A549 (cell line): ENCODE measurements at regions not wholly inside any gene's neighbourhood (a gene's known extent, or its start where the extent isn't known, plus 50 kb on each side); places are given as distances from the start of the nearest gene placed in this dataset.

Experiments used
- TP53 ChIP-seq: fragments of 250-450 bp; sonication (Bioruptor Pico); IDR thresholded peaks from 2 replicates; pipeline ENCODE4 v1.5.0; 2021; ENCODE audit warnings: mild to moderate bottlenecking, moderate library complexity
- TF ChIP-seq, protein P1 (sequence below): fragments of 450-650 bp; IDR thresholded peaks from 2 replicates; pipeline ENCODE4 v1.6.1; 2014; ENCODE audit warnings: antibody characterized with exemption
- TF ChIP-seq, protein P2 (sequence below): fragments of >200 bp; sonication (Bioruptor Twin); formaldehyde crosslinking; IDR thresholded peaks from 3 replicates; pipeline ENCODE4 v1.5.1; 2016
- TF ChIP-seq, protein P3 (sequence below): fragments of 150-350 bp; IDR thresholded peaks from 2 replicates; pipeline ENCODE4 v1.6.1; 2014; ENCODE audit warnings: low read depth, mild to moderate bottlenecking, low read length
- TF ChIP-seq, protein P4 (sequence below): IDR thresholded peaks from 2 replicates; pipeline ENCODE4 v1.6.1; 2012

DNA sequence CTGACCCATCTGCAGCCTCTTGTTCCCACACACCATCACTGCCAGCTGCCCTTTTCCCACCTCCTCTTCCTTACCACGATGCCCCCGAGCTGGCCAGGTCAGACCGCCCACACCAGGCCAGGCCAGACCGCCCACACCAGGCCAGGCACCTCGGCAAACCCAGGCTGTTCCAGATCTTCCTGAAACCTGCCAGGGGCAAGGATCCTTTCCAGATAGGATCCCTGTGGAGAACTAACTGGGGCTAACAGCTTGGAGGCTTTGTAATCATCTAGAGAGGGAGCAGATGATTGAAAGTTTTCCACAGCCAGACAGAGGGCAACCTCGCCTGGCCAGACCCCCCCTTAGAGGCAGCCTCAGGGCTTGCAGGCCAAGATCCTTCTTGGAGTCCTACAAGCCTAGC is 287.3 kb upstream of the TLE3 start:
- TF ChIP-seq, protein P1, sequence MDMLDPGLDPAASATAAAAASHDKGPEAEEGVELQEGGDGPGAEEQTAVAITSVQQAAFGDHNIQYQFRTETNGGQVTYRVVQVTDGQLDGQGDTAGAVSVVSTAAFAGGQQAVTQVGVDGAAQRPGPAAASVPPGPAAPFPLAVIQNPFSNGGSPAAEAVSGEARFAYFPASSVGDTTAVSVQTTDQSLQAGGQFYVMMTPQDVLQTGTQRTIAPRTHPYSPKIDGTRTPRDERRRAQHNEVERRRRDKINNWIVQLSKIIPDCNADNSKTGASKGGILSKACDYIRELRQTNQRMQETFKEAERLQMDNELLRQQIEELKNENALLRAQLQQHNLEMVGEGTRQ: no peak
- TF ChIP-seq, protein P2, sequence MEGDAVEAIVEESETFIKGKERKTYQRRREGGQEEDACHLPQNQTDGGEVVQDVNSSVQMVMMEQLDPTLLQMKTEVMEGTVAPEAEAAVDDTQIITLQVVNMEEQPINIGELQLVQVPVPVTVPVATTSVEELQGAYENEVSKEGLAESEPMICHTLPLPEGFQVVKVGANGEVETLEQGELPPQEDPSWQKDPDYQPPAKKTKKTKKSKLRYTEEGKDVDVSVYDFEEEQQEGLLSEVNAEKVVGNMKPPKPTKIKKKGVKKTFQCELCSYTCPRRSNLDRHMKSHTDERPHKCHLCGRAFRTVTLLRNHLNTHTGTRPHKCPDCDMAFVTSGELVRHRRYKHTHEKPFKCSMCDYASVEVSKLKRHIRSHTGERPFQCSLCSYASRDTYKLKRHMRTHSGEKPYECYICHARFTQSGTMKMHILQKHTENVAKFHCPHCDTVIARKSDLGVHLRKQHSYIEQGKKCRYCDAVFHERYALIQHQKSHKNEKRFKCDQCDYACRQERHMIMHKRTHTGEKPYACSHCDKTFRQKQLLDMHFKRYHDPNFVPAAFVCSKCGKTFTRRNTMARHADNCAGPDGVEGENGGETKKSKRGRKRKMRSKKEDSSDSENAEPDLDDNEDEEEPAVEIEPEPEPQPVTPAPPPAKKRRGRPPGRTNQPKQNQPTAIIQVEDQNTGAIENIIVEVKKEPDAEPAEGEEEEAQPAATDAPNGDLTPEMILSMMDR: no peak
- TF ChIP-seq, protein P3, sequence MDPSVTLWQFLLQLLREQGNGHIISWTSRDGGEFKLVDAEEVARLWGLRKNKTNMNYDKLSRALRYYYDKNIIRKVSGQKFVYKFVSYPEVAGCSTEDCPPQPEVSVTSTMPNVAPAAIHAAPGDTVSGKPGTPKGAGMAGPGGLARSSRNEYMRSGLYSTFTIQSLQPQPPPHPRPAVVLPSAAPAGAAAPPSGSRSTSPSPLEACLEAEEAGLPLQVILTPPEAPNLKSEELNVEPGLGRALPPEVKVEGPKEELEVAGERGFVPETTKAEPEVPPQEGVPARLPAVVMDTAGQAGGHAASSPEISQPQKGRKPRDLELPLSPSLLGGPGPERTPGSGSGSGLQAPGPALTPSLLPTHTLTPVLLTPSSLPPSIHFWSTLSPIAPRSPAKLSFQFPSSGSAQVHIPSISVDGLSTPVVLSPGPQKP: no peak
- no peak for TF ChIP-seq TP53
- TF ChIP-seq, protein P4, sequence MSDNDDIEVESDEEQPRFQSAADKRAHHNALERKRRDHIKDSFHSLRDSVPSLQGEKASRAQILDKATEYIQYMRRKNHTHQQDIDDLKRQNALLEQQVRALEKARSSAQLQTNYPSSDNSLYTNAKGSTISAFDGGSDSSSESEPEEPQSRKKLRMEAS: no peak
